ENCODE measurements at regions not wholly inside any gene's neighbourhood (a gene's known extent, or its start where the extent isn't known, plus 50 kb on each side); places are given as distances from the start of the nearest gene placed in this dataset.

DNA sequence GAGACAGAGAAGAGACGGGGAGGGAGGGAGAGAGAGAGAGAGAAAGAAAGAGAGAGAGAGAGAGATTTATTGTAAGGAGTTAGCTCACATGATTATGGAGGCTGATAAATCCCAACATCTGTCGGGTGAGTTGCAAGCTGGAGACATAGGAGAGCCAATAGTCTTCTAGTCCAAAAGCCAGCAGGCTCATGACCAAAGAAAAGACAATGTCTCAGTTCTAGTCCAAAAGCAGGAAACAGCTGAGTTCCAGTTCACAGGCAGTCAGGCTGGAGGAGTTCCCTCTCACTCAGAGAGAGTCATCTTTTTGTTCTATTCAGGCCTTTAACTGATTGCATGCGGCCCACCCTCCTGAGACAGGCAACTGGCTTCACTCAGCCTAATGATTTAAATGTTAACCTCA is 416.6 kb downstream of the PREX1 start:
- TF ChIP-seq YY1 (IDR thresholded peaks at IDR 0.05; ENCODE audit: insufficient read depth, insufficient read length) (no peak), ZNF274 (IDR thresholded peaks at IDR 0.05; ENCODE audit: low read depth, low read length) (no peak)
